Left ventricle myocardium superior (tissue), 1 donor: ENCODE measurements at regions not wholly inside any gene's neighbourhood (a gene's known extent, or its start where the extent isn't known, plus 50 kb on each side); places are given as distances from the start of the nearest gene placed in this dataset.

Experiments
- ATAC-seq: fragments of 200-7000 bp; cut with Tn5 transposase; one replicate; pipeline ENCODE4 v1.9.1; 2020; ENCODE audit warnings: mild to moderate bottlenecking, moderate library complexity
- DNase-seq: peaks from one replicate; pipeline ENCODE4 v3.0.0-alpha.2; 2020
- intact Hi-C: fragments of 100-400 bp; cut with micrococcal nuclease; formaldehyde crosslinking; loops from one replicate; pipeline ENCODE4 v1.11.0; 2022
- donor health status: DM: no; HTN: yes; CAD: no; lungs with severe emphysema.

GRCh38 chr5:28286566-28286965, 1248.2 kb upstream of the CDH9 start:
- DNase-seq, result no peak
- intact Hi-C loops, result no loop called here
- ATAC-seq, result no peak

GRCh38 chr5:28284788-28285187, 1246.4 kb upstream of the CDH9 start:
- DNase-seq (no peak), ATAC-seq (no peak)
- intact Hi-C loops, result no loop called here

DNA sequence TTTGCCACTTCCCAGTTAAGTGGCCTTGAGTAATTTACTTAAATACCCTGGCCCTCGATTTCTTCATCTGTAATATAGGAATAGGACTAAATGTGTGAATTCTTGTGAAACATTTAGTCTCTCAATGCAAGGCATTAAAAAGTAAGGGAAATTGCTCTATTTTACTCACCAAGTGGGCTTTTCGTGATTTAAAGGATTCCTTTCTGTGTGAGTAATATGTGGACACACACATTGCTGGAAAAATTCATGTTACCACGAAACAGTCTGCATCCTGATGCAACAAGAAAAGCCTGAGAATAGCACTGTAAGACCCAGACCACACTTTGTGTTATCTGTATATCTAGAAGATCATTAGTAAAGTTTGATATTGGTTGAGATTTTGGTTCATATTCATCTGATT, 1243.0 kb upstream of the CDH9 start:
- no peak for ATAC-seq
- no peak for DNase-seq
- intact Hi-C loops, result no loop called here

DNA sequence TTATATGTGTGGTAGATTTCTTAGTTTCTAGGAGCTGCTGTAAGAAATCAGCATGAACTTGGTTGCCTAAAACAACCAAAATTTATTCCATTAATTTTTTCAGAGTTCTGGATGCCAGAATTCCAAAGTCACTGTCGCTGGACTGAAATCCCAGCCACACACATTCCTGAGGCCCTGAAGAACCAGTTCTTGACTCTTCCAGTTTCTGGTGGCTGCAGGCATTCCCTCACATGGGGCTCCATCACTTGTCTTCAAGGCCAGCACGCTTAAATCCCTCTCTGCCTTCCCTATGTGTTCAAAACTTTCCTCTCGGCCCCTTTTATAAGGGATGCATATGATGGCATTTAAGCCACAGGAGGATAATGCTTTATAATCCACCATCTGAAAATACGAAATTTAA, 1237.5 kb upstream of the CDH9 start:
- intact Hi-C loops, result no loop called here
- DNase-seq (no peak), ATAC-seq (no peak)

- ATAC-seq, result no peak
- intact Hi-C loops, result no loop called here
- no peak for DNase-seq
Observed at GRCh38 chr5:28269978-28270377, 1231.6 kb upstream of the CDH9 start.

GRCh38 chr5:28265877-28266276, 1227.5 kb upstream of the CDH9 start:
- DNase-seq (no peak), ATAC-seq (no peak)
- intact Hi-C loops, result no loop called here

DNA sequence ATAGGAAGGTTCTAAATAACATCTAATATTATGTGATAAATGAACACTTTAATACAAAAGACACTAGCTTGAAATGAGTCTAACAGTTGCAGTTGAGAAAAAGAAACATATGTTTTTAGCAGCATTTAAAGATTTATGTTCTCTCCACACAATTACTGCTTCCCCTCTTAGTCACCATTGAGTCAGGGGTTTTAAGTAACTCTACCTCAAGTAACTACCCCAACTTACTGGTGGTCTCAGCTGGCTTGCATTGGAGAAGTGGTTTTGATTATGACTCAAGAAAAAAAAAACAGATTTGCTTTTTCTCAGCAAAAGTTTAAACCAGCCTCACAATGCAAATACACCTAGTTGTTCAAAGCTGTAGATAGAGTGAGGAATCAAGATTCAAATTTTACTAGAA, 1216.5 kb upstream of the CDH9 start:
- no peak for DNase-seq
- no peak for ATAC-seq
- intact Hi-C loops, result no loop called here

DNA sequence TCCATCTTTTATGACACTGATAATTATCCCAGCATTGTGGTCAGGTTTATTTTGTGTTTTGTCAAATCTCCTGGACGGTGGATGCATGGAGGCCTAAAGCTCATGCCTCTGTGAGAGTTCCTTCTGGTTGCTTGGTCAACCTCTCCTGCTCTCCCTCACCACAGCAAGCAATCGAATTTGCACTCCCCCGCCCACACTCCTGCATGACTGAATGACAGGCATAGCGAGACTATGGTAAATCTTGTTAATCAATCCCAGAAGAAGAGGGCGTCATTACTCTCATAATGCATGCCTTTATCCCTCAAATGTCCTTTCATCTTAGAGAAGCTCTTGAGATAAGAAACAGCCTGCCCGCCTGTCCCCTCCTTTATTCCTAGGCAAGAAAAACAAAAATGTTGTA, 1215.0 kb upstream of the CDH9 start:
- DNase-seq (no peak), ATAC-seq (no peak)
- intact Hi-C loops, result no loop called here

DNA sequence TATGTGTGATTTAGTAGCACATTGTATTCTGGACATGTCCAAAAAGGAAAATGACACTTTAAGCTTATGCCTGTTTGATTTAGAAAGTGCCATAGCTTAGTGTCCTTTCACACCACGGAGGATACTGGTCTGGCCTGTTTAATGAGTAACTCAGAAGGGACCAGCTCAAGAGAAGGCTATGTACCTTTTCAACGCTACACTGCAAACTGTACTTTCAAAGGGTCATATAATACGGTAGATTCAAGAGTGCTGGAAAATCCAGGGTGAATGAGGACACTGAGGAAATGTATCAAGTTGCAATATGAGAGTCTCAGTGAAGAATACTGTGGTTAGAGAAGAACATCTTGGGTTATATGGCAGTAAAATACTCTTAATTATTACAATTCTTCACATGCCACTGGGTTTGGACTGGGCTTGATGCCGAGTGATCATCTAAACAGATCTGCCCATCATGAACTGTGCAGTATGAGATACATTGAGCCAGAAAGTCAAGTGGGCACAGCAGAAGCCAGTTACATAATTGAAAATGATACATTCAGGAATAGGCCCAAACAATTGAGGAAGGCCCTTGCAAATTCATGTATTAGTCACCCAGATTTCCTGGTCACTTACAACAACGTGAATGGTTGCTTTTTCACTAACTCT, 1211.5 kb upstream of the CDH9 start:
- ATAC-seq (no peak), DNase-seq (no peak)
- intact Hi-C loops, result no loop called here

DNA sequence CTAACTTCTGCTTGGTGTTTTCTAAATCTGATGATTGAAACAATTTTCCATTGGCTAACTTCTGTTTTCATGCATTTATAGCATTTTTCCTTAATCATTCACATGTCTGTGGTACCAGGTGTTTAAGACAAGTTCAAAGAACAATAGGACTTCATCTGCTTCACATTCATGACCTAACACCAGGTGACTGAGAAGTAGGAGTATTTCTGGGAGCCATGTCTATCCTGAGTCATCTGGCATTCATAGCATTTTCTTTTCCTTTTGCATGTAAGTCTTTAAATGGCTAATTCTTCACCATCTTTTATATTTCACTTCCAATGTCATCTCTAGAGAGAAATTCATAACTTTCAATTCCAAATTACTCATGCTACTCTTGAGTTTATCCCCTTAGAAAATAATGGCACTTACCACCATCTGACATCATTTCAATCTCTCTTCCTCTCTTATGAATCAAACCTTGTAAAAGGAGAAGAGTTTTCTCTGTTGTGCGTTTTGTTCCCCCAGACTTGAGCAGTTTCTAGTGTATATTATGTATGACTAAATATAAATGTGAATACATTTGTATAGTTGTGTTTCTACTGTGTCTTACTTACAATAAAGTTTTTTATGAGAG, 1196.1 kb upstream of the CDH9 start:
- no peak for DNase-seq
- intact Hi-C loops, result no loop called here
- ATAC-seq, result no peak

DNA sequence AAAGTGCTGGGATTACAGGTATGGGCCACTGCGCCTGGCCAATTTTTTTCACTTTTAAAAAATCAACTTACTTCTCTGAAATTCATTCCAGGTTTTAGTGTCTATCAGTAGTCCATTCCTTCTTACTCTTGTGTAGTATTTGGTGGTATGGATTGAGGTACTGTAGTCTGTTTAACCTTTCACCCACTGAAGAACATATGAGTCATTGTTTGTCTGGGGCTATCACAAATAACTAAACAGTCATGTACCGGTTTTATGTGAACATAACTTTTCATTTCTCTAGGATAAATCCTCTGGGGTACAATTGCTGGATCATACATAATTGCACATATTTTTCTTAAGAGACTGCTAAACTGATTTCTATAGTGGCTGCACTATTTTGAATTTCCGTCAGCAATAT, 1188.0 kb upstream of the CDH9 start:
- DNase-seq (no peak), ATAC-seq (no peak)
- intact Hi-C loops, result no loop called here

DNA sequence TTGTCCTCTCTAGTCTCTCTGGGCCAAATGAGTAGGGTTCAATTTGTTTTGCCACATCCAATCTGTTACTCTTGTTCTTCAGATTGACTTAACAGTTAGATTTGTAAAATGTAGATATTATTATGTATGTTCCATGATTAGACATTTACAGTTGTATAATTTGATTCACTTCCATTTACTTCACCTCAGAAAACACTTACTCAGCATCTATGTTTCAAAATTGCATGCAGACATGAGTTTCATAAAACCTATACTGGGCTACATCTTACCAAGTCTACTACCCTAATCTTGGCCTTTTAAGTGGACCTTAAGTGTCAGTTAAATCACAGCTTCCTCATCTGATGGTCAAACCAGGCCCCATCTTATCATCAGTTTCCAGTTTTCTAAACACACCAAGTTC, 1181.2 kb upstream of the CDH9 start:
- DNase-seq, result no peak
- ATAC-seq, result no peak
- intact Hi-C loops, result no loop called here

GRCh38 chr5:28217695-28218094, 1179.3 kb upstream of the CDH9 start:
- intact Hi-C loops, result no loop called here
- ATAC-seq (no peak), DNase-seq (no peak)

DNA sequence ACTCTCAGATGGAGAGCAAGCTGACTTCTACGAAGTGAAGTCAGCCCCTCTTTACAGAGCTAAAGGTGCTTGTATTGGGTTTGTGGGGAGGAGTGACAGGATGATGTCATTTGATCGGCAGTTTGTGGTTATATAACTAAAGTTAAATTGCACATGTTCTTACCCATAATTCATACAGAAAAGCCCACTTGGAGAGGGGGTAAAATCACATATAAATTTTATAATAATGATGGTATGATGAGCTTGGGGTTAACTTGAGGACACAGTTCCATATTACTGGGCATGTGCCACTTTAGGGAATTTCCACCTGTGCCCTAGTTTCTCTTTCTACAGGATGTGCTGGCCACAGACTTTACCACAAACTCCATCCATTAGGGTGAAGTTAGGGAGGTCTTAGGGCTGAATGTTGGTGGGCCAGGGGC, 1178.6 kb upstream of the CDH9 start:
- DNase-seq (no peak), ATAC-seq (no peak)
- intact Hi-C loops, result no loop called here

DNA sequence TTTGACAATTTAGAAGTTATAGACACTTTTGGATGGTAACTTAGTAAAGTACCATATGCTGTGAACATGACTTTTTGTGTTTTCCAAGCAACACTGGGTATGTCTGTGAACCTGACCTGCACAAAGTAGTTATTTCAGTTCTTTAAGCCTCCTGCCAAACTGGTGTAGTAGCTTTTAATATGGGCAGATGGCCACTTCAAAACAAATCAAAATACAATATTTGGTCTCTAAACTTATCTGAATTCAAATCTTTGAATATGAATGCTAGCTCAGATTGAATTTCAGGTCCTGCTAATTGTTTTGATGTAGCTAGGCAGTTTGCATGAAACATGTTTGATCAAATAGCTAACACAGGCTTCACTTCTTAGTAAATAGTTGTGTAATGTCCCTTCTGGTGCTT, 1176.7 kb upstream of the CDH9 start:
- ATAC-seq, result no peak
- no peak for DNase-seq
- intact Hi-C loops, result no loop called here

DNA sequence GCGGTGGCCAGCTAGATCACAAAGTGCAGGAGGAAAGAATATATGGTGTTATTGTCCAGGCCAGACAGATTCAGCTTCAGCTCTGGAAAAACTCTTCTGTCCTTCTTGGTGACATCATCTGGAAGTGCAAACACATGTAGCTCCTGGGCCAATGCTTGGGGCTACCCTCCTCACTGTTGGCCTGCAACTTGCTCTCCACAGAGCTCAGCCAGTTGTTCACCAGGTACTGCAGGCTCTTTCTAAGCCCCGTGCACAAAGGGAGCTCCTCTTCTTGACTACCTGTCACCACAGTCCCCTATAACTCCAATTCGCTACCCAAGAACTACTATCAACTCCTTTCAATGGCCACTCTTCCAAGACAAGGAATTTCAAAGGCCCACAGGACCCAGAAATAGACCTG, 1175.9 kb upstream of the CDH9 start:
- intact Hi-C loops, result no loop called here
- ATAC-seq (no peak), DNase-seq (no peak)

GRCh38 chr5:28208356-28208755, 1170.0 kb upstream of the CDH9 start:
- intact Hi-C loops, result no loop called here
- DNase-seq, result no peak
- no peak for ATAC-seq

- no peak for DNase-seq
- intact Hi-C loops, result no loop called here
- ATAC-seq, result no peak
Observed at GRCh38 chr5:28190011-28190410, 1151.6 kb upstream of the CDH9 start.

GRCh38 chr5:28174691-28175090, 1136.3 kb upstream of the CDH9 start:
- DNase-seq (no peak), ATAC-seq (no peak)
- intact Hi-C loops, result no loop called here

DNA sequence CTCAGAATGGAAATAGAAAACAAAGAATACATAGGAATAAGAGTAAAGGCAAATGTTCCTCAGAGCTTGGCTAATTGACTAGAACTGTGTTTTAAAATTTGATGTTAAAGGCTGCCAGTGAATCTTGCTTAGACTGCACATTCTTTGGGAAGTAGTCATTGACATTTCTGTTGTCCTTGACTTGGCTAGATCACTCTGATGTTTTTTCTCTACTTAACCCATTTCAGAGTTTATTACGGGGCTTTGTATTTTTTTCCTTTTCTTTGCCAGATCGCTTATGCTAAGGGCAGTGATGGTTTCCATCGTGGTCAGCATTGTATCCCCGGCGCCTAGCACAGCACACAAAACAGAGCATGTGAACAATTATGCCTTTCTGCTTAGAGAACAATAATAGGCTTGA, 1126.7 kb upstream of the CDH9 start:
- no peak for DNase-seq
- intact Hi-C loops, result no loop called here
- no peak for ATAC-seq

DNA sequence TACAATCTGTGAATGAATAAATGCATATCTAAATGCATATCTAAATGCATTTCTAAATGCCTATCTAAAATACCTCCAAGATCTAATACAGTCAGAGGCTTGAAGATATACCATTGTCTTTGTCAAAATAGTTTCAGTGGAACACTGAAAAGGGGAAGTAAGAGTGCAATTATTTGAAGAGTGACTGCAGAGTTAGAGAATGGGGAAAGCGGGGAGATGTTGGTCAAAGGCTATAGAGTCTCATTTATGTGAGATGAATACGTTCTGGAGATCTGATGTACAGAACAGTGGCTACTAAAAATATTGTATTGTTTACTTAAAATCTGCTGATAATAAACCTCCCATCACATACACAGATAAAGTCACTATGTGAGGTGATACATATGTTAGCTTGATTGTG, 1126.2 kb upstream of the CDH9 start:
- ATAC-seq (no peak), DNase-seq (no peak)
- intact Hi-C loops, result no loop called here

DNA sequence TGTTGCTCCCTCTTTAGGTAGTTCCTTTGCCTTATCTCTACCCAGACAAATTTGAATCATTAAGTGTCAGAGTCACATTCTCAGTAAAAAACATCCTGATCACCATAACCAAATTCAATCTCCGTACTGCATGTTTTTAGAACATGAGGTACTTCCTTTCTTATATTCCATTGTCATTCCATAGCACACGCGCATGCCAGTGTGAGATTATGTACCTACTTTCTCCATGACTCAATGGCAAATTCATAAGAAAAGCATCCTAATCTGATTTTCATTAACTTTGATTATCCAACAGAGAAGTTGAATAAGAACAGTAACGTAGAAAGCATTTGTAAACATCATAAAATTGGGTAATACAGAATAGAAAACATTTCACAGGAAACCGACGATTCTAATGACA, 1118.6 kb upstream of the CDH9 start:
- ATAC-seq (no peak), DNase-seq (no peak)
- intact Hi-C loops, result no loop called here
